Esophagus squamous epithelium (tissue), 5 donors: ENCODE measurements at regions not wholly inside any gene's neighbourhood (a gene's known extent, or its start where the extent isn't known, plus 50 kb on each side); places are given as distances from the start of the nearest gene placed in this dataset.

Source experiments
- DNase-seq: peaks from one replicate; lab custom pipeline; 2025; lab: John Stamatoyannopoulos, UW
- H3K27ac ChIP-seq, 4 donors: fragments of 200-600 bp; sonication (generic); one replicate each; pipeline ENCODE4 v1.5.1; 2016 to 2019; ENCODE audit warnings: mild to moderate bottlenecking in 1 of 4
- H3K27me3 ChIP-seq, 4 donors: fragments of 200-600 bp; sonication (generic); 1 replicate in 3 of 4; 2 replicates in 1 of 4; pipeline versions ENCODE4 v1.5.1 to v1.6.0; 2017 to 2021; ENCODE audit warnings: antibody characterized with exemption in 1 of 4
- H3K36me3 ChIP-seq, 3 donors: fragments of 200-600 bp; sonication (generic); one replicate each; pipeline ENCODE4 v1.5.1; 2016 to 2019
- H3K4me1 ChIP-seq, 3 donors: fragments of 200-600 bp; sonication (generic); one replicate each; pipeline ENCODE4 v1.5.1; 2017 to 2019
- H3K4me3 ChIP-seq, 4 donors: fragments of 200-600 bp; sonication (generic); 1 replicate in 3 of 4; 2 replicates in 1 of 4; pipeline ENCODE4 v1.5.1; 2016 to 2019; ENCODE audit warnings: mild to moderate bottlenecking in 2 of 4, moderate library complexity in 1 of 4
- H3K9me3 ChIP-seq, 3 donors: fragments of 200-600 bp; sonication (generic); one replicate each; pipeline ENCODE4 v1.5.1; 2016 to 2019
- POLR2A ChIP-seq, 4 donors: fragments of 450-650 bp; IDR thresholded peaks; one replicate each; pipeline ENCODE4 v1.6.1; 2017; ENCODE audit warnings: antibody characterized with exemption in 4 of 4, mild to moderate bottlenecking in 4 of 4, moderate library complexity in 3 of 4
- WGBS, 2 donors: methylation state at CpG; one replicate each; pipeline ENCODE4 v1.1.5; 2018; 5-methylcytosine and 5-hydroxymethylcytosine counted together
- intact Hi-C: fragments of 100-400 bp; cut with DNase I; formaldehyde crosslinking; loops from one replicate; pipeline ENCODE4 v1.15.0; 2022
- TF ChIP-seq, protein P1 (sequence below), 6 experiments: fragments of 450-650 bp in 4 of 6; fragments of 200-600 bp in 2 of 6; sonication (generic) in 2 of 6; IDR thresholded peaks; one replicate each; pipeline ENCODE4 v1.5.1; 2016 to 2019; ENCODE audit warnings: antibody characterized with exemption in 6 of 6, mild to moderate bottlenecking in 4 of 6, moderate library complexity in 4 of 6
- donor health status: DM: yes; HTN: yes; CAD: no.

DNA sequence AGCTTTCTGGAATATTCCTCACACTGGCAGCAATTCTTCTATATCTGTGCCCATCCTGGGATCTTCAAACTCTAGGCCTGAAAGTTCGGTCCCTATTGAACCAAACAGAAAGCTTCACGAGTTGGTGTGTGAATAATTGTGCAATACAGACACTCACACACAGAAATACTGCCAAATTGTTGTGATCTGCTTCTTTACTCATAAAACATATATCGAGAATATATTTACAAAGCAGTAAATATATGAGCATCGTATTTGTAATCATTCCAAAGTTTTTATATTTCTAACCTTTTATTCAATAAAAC lies 56.6 kb upstream of the BEX4 start:
- WGBS, 2 donors, result 24 to 39% methylated on average over 4 of the region's 4 CpGs
- Histone ChIP-seq H3K4me1 (no peaks in the 10 kb centered on the region), H3K27me3 (no peaks in the 10 kb centered on the region), H3K27ac (no peak overlapping the region), H3K4me3 (no peak overlapping the region), H3K9me3 (no peaks in the 10 kb centered on the region), H3K36me3 (no peaks in the 10 kb centered on the region)
- intact Hi-C loops, result no loop called here
- no peak for DNase-seq
- TF ChIP-seq POLR2A (IDR thresholded peaks at IDR 0.05), result no peak
- TF ChIP-seq, protein P1, sequence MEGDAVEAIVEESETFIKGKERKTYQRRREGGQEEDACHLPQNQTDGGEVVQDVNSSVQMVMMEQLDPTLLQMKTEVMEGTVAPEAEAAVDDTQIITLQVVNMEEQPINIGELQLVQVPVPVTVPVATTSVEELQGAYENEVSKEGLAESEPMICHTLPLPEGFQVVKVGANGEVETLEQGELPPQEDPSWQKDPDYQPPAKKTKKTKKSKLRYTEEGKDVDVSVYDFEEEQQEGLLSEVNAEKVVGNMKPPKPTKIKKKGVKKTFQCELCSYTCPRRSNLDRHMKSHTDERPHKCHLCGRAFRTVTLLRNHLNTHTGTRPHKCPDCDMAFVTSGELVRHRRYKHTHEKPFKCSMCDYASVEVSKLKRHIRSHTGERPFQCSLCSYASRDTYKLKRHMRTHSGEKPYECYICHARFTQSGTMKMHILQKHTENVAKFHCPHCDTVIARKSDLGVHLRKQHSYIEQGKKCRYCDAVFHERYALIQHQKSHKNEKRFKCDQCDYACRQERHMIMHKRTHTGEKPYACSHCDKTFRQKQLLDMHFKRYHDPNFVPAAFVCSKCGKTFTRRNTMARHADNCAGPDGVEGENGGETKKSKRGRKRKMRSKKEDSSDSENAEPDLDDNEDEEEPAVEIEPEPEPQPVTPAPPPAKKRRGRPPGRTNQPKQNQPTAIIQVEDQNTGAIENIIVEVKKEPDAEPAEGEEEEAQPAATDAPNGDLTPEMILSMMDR (IDR thresholded peaks at IDR 0.05), result no peak

- no peak overlapping the region for H3K27ac ChIP-seq
- WGBS, 2 donors, result 26 to 55% methylated on average over 2 of the region's 2 CpGs
- intact Hi-C loops, result no loop called here
- TF ChIP-seq, protein P1 (IDR thresholded peaks at IDR 0.05), result peak in 5 of 6 experiments; percentile 7 to 61 (median 41)
- TF ChIP-seq POLR2A (IDR thresholded peaks at IDR 0.05), result no peak
- H3K36me3 ChIP-seq, result no peaks in the 10 kb centered on the region
- H3K4me3 ChIP-seq, result no peak overlapping the region
- H3K27me3 ChIP-seq, result no peaks in the 10 kb centered on the region
- no peaks in the 10 kb centered on the region for H3K4me1 ChIP-seq
- no peaks in the 10 kb centered on the region for H3K9me3 ChIP-seq
- DNase-seq, result no peak
Measured at GRCh38 chrX:103157496-103158316, 57.2 kb upstream of the BEX4 start.

DNA sequence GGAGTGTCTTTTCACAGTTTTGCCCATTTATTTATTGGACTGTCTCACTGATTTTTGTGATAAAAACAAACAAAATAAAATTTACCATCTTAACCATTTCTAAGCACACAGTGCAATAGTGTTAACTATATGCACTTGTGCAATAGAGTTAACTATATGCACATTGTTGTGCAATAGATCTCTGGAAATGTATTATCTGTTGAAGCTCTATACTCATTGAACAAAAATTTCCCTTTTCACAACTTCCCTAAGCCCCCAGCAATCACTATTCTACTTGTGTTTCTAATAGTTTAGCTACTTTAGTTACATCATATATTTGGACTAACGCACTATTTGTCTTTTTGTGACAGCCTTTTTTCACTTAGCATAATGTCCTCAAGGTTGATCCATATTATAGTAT lies 59.7 kb upstream of the BEX4 start:
- TF ChIP-seq, protein P1 (IDR thresholded peaks at IDR 0.05), result no peak
- no peak for TF ChIP-seq POLR2A (IDR thresholded peaks at IDR 0.05)
- Histone ChIP-seq H3K9me3 (no peaks in the 10 kb centered on the region), H3K27me3 (no peaks in the 10 kb centered on the region), H3K36me3 (no peaks in the 10 kb centered on the region), H3K4me1 (peaks cover 0 to 6% (median 0%) of the 10 kb centered on the region in 3 donors), H3K27ac (no peak overlapping the region), H3K4me3 (no peak overlapping the region)
- DNase-seq, result no peak
- intact Hi-C loops, result no loop called here
- 82 to 87% methylated on average over 1 of the region's 1 CpG for WGBS, 2 donors

GRCh38 chrX:103153661-103154060 lies 60.7 kb upstream of the NXF3 start:
- peaks cover 0 to 6% (median 0%) of the 10 kb centered on the region in 3 donors for H3K4me1 ChIP-seq
- H3K9me3 ChIP-seq, result no peaks in the 10 kb centered on the region
- TF ChIP-seq, protein P1 (IDR thresholded peaks at IDR 0.05), result no peak
- TF ChIP-seq POLR2A (IDR thresholded peaks at IDR 0.05), result no peak
- WGBS, 2 donors, result 79 to 86% methylated on average over 2 of the region's 2 CpGs
- H3K27me3 ChIP-seq, result no peaks in the 10 kb centered on the region
- no peak for DNase-seq
- H3K27ac ChIP-seq, result no peak overlapping the region
- no peak overlapping the region for H3K4me3 ChIP-seq
- H3K36me3 ChIP-seq, result no peaks in the 10 kb centered on the region
- intact Hi-C loops, result no loop called here

GRCh38 chrX:103151799-103152198 lies 58.9 kb upstream of the NXF3 start:
- intact Hi-C loops, result no loop called here
- Histone ChIP-seq H3K36me3 (no peaks in the 10 kb centered on the region), H3K27me3 (no peaks in the 10 kb centered on the region), H3K4me1 (peaks cover 0 to 6% (median 0%) of the 10 kb centered on the region in 3 donors), H3K9me3 (no peaks in the 10 kb centered on the region), H3K27ac (no peak overlapping the region), H3K4me3 (no peak overlapping the region)
- WGBS, 2 donors, result 18 to 29% methylated on average over 3 of the region's 3 CpGs
- TF ChIP-seq, protein P1 (IDR thresholded peaks at IDR 0.05), result no peak
- no peak for TF ChIP-seq POLR2A (IDR thresholded peaks at IDR 0.05)
- no peak for DNase-seq
